ENCODE measurements at regions not wholly inside any gene's neighbourhood (a gene's known extent, or its start where the extent isn't known, plus 50 kb on each side); places are given as distances from the start of the nearest gene placed in this dataset.
"Not testable (repeated sequence)": the region's sequence is repeated elsewhere in the genome, so short reads cannot be mapped to it uniquely, and the experiment has no call there.

DNA sequence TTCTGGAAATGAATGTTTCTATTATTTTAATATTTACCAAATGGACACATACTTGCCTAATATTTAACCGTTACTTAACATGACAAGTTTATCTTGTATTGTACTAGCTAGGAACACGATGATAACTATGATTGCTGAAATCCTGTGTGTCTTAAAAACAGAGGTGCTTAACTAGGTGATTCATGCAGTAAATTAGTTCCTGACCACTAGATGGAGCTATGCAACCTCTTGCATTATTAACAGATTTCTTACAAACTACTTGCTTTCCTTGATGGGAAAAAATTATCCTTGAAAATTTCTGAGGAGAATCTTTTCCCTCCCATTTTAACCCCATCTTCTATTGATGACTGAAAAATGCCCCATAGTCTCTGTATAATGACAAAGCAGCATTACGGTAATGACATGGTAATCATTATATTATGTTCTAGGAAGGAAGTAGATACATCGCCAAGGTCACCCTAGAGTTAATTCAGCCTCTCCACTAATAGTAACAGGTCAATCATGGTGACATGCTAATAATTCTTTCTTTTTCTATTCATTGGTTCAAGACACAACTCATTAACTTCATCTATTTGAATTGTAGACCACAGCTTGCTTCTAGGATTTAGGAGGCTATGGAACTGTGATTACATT, 844.2 kb downstream of the RAPGEF2 start:
- DNase-seq = peak; percentile 36

DNA sequence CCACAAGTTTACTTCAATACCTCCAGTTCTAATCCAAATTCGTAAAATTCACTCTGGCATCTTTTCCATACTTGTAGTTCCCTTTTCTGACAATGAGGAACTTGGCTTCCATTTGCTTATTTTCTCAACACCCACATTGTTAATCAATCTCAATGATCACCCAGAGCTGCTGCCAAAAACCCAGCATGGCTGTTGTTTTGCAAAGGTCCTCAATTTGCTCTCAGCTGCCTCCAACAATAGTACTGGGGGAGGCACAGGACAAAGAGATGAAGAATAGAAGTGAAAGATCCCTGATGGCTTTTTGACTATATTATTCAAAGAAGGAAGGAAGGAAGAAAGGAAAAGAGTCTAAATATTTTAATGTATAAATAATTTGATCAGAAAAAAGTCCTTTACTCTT, 847.8 kb downstream of the RAPGEF2 start:
- no peak for DNase-seq

DNA sequence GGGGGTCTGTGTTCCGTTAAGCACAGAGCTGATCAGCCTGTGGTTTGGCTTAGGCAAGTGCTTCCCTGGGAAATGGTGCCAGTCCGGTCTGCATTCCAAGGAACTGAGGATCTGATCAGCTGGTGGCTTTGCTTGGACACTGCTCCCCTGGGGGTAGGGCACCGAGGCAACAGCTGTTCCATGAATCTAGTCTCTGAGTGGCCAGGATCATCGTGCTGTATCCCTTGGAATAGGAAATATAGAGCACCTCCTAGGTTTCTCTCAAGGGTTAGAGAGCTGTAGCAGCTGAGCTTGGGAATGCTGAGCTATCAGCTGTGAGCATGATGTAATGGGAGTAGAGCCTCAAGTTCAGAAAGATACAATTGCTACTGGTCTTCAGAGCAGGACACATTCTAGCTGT, 863.9 kb downstream of the RAPGEF2 start:
- DNase-seq = no peak

DNA sequence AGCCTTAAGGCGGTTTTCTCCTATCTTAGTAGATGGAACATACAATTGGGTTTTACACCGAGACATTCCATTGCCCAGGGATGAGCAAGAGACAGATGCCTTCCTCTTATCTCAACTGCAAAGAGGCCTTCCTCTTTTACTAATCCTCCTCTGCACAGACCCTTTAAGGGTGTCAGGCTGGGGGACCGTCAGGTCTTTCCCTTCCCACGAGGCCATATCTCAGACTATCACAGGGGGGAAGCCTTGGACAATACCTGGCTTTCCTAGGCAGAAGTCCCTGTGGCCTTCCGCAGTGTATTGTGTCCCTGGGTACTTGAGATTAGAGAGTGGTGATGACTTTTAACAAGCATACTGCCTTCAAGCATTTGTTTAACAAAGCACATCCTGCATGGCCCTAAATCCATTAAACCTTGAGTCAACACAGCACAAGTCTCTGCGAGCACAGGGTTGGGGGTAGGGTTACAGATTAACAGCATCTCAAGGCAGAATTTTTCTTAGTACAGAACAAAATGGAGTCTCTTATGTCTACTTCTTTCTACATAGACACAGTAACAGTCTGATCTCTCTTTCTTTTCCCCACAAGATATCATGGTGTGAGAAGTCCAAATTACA, 874.1 kb downstream of the RAPGEF2 start:
- DNase-seq = not testable (repeated sequence)

DNA sequence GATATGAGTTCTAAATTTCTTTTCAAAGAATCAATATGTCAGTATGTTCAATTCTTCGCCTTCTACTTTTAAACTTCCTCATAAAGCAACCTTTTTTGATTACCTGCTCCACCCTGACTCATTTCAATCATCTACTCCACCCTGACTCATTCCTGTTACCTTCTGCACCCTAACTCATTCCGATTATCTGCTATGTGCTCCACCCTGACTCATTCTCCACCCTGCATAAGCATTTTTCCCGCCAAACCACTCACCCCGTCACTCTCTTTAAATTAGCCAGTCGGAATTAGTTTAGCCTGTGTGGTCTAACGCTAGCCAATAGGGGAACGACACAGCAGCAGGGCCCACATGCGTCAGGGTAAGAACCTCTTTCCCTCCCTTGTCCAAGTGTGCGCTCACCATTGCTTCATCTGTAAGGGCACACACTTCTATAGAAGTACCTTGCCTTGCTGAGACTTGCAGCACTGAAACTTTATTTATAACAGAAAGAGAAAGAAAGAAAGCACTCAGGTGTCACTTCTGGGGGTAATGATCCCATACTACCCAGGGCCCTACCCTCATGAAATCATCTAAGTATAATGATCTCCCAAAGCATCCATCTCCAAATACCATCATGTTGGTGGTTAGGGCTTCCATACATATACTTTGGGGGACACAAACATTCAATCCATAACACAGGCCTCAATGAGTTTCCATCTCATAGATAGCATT, 875.2 kb downstream of the RAPGEF2 start:
- no peak for DNase-seq

DNA sequence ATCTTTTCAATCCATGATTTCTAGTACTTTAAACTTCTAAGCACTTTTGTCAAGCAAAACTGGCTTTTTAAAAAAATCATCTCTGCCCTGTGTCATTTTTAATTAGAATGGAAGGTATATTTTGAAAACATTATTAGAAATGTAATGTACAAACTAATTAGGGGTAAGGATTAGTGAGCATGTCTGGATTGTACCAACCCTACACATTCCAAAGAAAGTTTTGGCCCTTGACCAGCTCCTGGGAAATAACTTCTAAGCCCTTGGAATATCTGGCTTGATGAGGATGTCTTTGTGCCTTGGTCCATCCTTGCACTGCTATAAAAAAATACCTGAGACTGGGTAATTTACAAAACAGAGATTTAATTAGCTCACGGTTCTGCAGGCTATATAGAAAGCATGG, 876.5 kb downstream of the RAPGEF2 start:
- DNase-seq = no peak

DNA sequence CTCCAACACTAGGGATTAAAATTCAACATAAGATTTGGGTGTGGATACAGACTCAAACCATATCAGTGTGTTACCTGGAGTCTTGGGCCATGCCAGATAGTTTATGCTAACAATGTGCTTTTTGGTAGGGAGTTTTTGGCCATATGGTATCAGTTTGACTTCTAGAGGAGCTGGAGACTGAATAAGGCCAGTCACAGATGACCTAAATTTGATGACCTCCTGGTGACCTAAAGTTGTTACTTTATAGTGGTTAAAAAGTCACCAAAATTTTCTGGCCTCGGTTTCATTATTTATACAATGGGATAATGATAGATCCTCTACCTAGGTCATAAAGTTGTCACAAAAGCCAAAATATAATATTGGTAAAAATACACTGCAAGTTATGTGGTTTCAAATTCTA, 877.1 kb downstream of the RAPGEF2 start:
- DNase-seq = no peak

DNA sequence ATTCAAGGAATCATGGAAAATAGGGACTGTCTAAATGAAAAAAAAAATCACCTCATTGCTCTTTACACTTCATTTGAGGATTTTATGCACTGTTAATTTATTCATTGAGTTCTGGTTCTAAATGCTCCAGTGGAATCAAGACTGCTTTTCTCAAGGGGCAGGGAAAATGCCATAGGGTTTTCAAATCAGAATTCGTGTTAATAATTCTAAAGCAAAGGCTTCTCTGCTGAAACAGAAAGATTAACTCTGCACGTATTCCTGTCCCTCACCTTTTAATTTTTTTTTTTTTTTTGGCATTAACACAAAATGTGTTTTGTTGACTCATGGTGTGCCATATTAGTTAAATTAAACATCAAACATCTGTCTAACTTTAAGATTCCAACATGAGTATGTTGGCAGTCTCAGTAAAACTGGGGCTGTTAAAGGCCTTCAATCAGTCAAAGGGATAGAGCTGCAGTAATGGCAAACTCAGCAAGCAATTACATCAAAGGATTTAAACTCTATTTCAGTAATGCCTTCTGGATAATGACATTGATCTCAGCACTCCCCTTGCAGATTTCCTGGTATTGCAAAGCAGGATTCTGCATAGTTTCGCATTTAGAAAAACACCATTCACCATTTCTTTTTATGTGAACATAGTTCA, 878.1 kb downstream of the RAPGEF2 start:
- DNase-seq = no peak

DNA sequence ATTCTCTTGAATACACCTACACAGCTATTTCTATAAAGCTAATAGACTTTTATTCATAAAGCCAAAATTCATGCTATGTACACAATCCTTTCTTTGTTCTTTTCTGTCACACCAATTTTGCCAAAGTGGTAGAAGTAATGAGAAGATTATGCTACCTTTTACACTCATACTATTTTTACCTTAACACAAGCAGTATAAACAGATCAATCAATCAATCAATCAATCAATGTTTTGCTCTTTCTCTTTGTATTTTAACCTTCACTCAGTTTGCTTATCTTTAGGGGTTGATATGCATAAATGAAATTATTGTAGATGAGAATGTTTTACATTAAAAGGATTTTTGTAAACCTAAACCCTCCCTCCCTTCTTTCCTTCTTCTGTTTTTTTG, 878.6 kb downstream of the RAPGEF2 start:
- no peak for DNase-seq

DNA sequence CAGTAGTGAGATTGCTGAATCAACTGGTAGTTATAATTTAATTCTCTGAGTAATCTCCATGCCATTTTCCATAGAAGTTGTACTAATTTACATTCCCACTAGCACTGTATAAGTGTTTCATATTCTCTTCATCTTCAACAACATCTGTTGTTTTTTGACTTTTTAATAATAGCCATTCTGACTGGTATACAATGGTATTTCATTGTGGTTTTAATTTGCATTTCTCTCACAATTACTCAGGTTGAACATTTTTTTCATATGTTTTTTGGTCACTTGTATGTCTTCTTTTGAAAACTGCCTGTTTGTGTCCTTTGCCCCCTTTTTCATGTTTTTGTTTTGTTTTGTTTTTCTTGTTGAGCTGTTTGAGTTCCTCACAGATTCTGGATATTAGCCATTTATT, 880.2 kb downstream of the RAPGEF2 start:
- DNase-seq = no peak

DNA sequence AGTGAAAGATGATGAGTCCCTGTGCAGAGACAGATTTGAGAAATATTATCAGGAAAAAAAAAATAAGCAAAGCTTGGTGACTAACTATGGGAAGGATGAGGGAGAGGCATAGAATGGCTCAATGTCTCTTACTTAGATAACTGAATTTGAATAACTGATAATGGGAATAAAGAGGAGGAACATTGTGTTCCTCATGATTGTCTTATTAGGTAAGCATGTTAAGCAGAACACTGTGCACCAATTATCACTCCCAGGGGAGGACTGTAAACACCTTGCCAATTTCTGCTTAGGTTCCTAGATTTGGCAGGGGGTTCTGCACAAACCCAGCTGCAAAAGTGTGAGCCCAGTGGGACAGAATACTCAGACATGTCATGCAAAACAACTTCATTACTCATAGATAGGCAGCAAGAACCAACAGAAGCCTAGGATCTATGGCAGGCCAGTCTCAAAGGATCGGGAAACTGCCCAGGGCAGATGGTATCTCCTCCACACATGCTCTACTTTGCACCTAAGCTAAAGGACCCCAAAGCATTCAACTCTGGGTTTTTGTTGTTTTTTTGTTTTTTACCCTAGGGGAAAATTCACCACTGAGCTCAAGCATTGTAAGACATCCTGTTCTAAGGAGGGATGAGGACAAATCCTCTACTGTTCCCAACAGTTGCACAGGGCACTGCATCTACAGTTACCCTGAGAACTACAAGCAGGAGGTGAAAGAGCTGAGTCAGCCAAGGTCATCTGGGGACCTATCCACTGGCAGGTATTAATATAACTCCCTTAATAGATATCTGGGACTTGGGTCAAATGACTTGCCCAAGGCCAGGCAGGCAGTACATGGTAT, 907.0 kb downstream of the RAPGEF2 start:
- DNase-seq = no peak

DNA sequence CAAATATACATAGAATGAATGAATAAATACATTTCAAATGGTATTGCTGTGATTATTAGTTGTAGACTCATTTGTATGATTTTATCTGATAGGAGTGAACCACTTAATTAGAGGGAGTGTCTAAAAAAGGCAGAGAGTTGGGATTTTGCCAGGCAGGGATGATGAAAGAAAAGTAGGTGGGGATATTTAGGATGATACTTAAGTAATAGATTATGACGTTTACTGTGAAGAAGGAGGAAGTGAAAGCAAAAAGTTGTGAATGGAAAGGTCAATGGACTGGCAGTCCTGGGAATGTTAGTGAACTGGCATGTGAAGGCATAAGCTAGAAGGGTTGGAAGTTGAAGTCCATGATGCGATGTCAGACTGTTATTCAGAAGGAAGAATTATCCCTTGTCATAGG, 917.1 kb downstream of the RAPGEF2 start:
- no peak for DNase-seq

DNA sequence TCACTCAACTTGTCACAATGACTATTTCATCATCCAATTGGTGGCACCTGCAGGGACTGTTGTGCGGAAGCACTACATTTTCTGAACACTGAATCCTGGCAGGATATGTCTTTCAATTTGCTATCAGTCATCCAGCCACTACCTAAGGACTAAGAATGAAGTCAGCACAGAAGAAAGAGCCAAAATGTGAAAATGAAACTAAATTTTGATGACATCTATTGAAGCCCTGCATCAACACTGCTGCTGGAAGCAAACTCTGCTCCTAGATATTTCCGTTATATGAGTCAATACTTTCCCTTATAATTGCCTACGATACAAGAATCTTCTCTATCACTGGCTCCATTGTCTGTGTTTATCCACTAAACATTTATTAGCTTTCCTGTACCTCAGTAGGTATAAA, 917.9 kb downstream of the RAPGEF2 start:
- DNase-seq = no peak

DNA sequence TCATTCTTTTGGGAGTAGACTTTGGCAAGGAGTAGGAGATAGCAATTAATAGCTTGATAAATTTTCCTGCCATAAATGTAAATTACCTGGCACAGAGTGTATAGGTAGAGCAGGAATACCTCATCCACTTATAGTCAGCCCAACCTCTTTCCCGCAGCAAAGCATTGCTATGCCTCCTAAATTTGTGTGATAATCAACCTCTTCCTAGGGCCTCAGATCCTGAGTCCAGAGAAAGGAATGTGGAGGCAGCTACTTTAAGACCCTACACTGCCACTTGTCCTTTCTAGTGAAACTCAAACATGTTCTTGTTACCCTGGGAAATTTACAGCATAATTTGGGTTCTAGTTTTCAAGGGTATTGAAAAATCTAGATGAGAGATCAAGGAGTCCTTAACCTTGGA, 919.0 kb downstream of the RAPGEF2 start:
- no peak for DNase-seq

DNA sequence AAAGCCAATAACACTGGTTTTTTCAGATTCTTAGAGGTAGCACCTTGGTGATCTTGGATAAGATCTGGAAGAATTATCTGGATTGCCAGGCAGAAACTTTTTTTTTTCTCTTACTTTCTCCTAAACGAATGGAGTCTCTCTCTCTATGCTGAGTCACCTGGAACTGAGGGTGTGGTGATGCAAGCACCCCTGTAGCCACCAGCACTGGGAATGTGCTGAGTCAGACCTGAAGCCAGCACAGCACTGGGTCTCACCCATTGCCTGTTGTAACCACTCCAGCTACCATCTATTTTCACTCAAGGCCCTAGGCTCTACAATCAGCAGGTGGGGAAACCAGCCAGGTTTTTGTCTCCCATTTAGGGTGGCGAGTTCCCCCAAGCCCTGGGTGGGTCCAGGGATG, 923.8 kb downstream of the RAPGEF2 start:
- DNase-seq = no peak

DNA sequence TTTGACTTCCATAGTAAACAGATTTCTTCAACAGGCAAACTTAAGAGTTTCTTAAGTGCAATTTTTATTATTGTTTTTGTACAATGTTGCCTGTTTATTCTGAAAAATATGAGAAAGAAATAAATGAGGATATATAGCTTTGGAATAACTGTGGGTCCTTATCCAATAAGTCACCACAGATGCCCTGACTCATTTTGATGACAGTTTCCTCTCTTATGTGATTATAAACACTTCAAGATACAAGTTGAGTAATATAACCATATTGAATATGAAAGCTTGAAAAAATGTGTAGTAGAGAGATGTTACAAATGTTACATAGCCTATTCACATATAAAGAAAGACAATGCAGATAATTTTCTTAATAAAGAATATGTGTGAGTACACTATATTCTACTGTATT, 931.6 kb downstream of the RAPGEF2 start:
- no peak for DNase-seq

DNA sequence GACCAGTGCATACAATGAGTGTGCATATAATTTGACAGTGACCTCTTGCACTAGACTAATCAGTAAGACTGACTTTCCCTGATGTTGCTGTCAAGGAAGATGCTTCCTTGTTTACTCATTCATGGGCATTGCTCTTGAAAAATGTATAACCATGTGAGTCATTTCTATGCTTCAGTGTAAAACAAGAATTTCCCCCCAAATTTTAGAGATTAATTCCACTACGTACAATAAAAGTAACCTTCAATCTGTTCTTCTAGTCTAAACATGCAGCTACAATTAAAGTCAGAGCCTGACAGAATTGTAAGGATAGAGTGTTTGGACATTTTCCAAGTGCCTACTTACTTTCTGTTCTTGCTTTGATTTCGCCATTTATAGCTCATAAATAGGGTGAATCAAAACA, 935.7 kb downstream of the RAPGEF2 start:
- no peak for DNase-seq

DNA sequence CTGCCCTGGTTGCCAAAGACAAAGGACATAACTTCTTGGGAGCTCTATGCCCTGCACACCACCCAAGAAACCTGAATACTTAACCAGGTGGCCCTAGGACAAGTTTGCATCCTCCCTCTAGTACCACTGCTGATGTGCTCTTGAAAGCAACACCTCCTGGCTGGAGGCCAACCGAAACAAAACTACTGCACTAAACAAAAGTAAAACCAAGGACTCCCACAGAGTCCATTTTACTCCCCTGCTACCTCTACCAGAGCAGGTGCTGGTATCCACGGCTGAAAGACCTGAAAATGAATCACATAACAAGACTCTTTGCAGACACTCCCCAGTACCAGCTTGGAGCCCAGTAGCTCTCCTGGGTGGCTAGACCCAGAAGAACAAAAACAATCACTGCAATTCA, 941.8 kb downstream of the RAPGEF2 start:
- no peak for DNase-seq

DNA sequence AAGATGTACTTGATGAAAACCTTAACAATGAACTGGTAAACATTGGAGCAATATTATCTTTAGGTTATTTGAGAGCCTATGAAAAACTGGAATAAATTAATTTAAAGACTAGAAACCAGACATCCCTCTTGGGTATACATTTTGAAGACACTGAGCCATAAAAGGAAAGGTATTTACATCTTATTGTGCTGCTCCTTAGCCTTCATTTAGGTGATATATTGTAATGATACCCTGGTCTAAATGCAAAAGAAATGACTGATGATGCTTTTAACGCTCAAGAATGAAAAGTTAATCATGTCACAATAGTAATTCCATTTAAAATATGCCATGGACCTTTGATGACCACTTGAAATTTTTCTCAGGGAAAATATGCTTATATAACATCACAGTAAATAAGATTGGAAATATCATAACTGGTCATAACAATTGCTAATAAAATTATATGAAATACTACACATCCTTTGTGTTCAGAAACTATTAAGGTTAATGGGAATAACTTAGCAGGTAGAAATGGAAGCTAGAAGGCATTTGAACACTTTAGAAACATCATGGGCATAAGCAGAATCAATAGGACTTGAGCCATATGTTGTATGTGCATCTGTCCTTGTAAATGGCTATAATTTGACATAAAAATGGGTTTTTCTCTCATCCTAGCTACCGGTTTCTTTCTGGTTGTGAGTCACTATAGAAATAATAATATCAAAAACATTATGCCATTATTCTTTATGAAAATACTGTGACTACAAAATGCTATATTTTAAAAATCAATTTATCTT, 979.7 kb downstream of the RAPGEF2 start:
- no peak for DNase-seq

DNA sequence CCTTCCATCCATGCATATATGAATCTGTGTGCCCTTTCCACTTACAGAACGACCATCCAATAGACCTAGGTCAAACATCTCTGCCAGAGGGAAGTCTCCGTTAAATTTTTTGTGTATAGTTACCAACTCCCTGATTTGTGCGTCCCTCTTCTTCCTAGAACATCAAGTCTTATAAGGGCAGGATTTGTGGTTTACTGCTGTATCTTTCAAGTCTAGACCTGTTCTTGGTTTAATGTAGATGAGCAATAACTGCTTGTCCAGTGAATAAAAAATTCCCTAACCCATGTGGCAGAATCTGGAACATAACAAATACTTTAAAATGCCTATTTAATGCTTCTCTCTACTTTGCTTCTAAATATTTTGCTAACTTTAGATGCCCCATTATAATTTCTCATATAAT, 988.8 kb downstream of the RAPGEF2 start:
- no peak for DNase-seq

DNA sequence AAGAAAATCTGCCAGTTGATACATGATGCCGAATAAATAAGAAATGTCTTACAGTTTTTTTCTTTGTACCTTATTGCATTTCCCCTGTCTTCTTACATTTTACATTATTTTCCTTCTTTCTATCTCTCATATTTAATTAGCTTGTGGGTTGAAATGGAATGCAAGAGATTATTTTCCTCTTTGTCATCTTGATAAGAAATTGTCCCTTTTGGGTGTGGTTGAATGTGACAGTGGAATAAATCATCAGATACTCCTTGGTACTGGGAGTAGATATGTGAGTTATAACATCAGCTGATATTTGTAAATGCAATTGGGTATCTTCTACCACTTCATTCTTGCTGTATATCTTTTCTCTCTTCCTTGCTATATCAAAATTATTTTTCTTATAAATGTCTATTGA, 997.4 kb downstream of the RAPGEF2 start:
- DNase-seq = no peak

DNA sequence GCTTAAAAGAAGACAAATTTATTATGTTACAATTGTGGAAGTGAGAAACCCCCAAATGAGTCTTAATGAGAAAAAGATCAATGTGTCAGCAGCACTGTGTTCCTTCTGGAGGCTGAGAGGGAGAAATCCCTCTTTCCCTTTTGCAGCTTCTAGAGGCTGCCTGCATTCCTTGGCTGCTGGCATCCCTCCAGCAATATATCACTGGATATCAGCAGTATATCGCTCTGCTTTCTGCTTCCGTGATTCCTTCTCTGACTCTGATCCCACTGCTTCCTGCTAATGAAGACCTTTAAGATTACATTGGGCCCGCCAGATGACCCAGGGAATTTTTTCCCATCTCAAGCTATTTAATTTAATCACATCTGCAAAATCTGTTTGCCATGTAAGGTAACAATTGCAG, 1008.0 kb downstream of the RAPGEF2 start:
- no peak for DNase-seq
